GM23248 (cell line): ENCODE measurements at regions not wholly inside any gene's neighbourhood (a gene's known extent, or its start where the extent isn't known, plus 50 kb on each side); places are given as distances from the start of the nearest gene placed in this dataset.

Experiments used
- DNase-seq: peaks from one replicate; pipeline ENCODE4 v3.0.0-alpha.2; 2015
- H2AFZ ChIP-seq: fragments of 200-600 bp; sonication (generic); 2 replicates; pipeline ENCODE4 v1.6.1; 2016; ENCODE audit warnings: antibody characterized with exemption
- H3F3A ChIP-seq: fragments of 200-600 bp; sonication (generic); 2 replicates; pipeline ENCODE4 v1.6.1; 2016; ENCODE audit warnings: mild to moderate bottlenecking, antibody characterized with exemption, mixed run types; ENCODE audit not compliant: insufficient read depth
- H3K27ac ChIP-seq: fragments of 200-600 bp; sonication (generic); 2 replicates; pipeline ENCODE4 v1.5.1; 2016; ENCODE audit warnings: mild to moderate bottlenecking
- H3K27me3 ChIP-seq: fragments of 200-600 bp; sonication (generic); replicated peaks from 2 replicates; pipeline ENCODE4 v1.6.1; 2016; ENCODE audit warnings: mild to moderate bottlenecking; ENCODE audit not compliant: insufficient read depth
- H3K36me3 ChIP-seq: fragments of 200-600 bp; sonication (generic); 2 replicates; pipeline ENCODE4 v1.6.1; 2016; ENCODE audit warnings: low read depth, mild to moderate bottlenecking
- H3K4me1 ChIP-seq: fragments of 200-600 bp; sonication (generic); 2 replicates; pipeline ENCODE4 v1.6.1; 2016; ENCODE audit warnings: mild to moderate bottlenecking; ENCODE audit not compliant: insufficient read depth
- H3K4me2 ChIP-seq: fragments of 200-600 bp; sonication (generic); one replicate; pipeline ENCODE4 v1.6.1; 2016; ENCODE audit warnings: mild to moderate bottlenecking; ENCODE audit not compliant: unreplicated experiment
- H3K4me3 ChIP-seq: fragments of 200-600 bp; sonication (generic); 2 replicates; pipeline ENCODE4 v1.5.1; 2016; ENCODE audit warnings: mild to moderate bottlenecking
- H3K79me2 ChIP-seq: fragments of 200-600 bp; sonication (generic); 2 replicates; pipeline ENCODE4 v1.6.1; 2016; ENCODE audit warnings: mild to moderate bottlenecking; ENCODE audit not compliant: insufficient read depth
- H3K9ac ChIP-seq: fragments of 200-600 bp; sonication (generic); 2 replicates; pipeline ENCODE4 v1.6.1; 2016; ENCODE audit warnings: mild to moderate bottlenecking
- H3K9me2 ChIP-seq: fragments of 200-600 bp; sonication (generic); 2 replicates; pipeline ENCODE4 v1.6.1; 2016; ENCODE audit warnings: mixed run types, mild to moderate bottlenecking, moderate library complexity; ENCODE audit not compliant: insufficient read depth
- H3K9me3 ChIP-seq: fragments of 200-600 bp; sonication (generic); one replicate; pipeline ENCODE4 v1.6.1; 2017; ENCODE audit warnings: low read depth
- H4K20me1 ChIP-seq: fragments of 200-600 bp; sonication (generic); 2 replicates; pipeline ENCODE4 v1.6.0; 2016; ENCODE audit not compliant: insufficient read depth
- EZH2 ChIP-seq: fragments of 200-600 bp; sonication (generic); IDR thresholded peaks from 2 replicates; pipeline ENCODE4 v1.6.1; 2018; ENCODE audit warnings: antibody characterized with exemption, mild to moderate bottlenecking; ENCODE audit not compliant: insufficient read depth, poor library complexity, severe bottlenecking
- EZH2phosphoT487 ChIP-seq: fragments of 200-600 bp; sonication (generic); IDR thresholded peaks from 2 replicates; pipeline ENCODE4 v1.6.1; 2018; ENCODE audit warnings: antibody characterized with exemption, moderate library complexity, mild to moderate bottlenecking, low read depth; ENCODE audit not compliant: insufficient read depth
- WGBS, 2 experiments: methylation state at CpG; one replicate each; pipeline ENCODE4 v1.1.6; 2015 to 2017; ENCODE audit warnings: low lambda C conversion rate in 2 of 2, low coverage in 1 of 2; ENCODE audit errors: missing lambda C conversion rate in 2 of 2; 5-methylcytosine and 5-hydroxymethylcytosine counted together
- in situ Hi-C: fragments of 300-500 bp; cut with MboI; formaldehyde crosslinking; loops from 2 replicates; pipeline ENCODE4 v1.15.0; 2020

DNA sequence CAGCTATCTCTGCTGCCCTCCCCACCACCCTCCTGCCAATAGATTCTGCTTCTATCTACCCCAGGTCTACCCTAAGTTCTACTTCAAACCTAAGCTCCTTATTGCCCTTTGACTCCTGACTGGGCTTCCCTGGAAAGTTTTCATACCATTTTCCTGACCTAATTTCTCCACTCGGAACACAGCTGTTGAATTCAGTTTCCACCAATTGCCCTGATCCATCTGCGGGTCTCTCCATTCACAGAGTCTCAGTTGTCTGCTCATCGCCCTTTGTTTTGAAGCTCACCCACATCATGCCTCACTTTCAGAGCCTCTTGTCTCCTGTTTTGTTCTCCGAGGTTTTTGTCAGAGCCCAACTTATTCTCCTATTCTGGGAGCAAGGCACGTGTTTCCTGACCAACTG is 56.8 kb upstream of the ABI3BP start:
- 90 to 93% methylated on average over 5 of the region's 5 CpGs for WGBS, 2 experiments
- no peaks in the 10 kb centered on the region for H4K20me1 ChIP-seq
- TF ChIP-seq EZH2 (no peak), EZH2phosphoT487 (no peak)
- H3K4me3 ChIP-seq: no peak overlapping the region
- no peaks in the 10 kb centered on the region for H3K9me2 ChIP-seq
- no peaks in the 10 kb centered on the region for H3K27me3 ChIP-seq
- no peak for DNase-seq
- H3F3A ChIP-seq: no peaks in the 10 kb centered on the region
- H3K36me3 ChIP-seq: no peaks in the 10 kb centered on the region
- H3K9ac ChIP-seq: no peak overlapping the region
- no peaks in the 10 kb centered on the region for H3K79me2 ChIP-seq
- no peak overlapping the region for H3K27ac ChIP-seq
- H3K4me2 ChIP-seq: no peak overlapping the region
- H3K9me3 ChIP-seq: no peaks in the 10 kb centered on the region
- H2AFZ ChIP-seq: no peak overlapping the region; the same call in 1 of the 2 replicates
- in situ Hi-C loops: no loop called here
- H3K4me1 ChIP-seq: no peaks in the 10 kb centered on the region

DNA sequence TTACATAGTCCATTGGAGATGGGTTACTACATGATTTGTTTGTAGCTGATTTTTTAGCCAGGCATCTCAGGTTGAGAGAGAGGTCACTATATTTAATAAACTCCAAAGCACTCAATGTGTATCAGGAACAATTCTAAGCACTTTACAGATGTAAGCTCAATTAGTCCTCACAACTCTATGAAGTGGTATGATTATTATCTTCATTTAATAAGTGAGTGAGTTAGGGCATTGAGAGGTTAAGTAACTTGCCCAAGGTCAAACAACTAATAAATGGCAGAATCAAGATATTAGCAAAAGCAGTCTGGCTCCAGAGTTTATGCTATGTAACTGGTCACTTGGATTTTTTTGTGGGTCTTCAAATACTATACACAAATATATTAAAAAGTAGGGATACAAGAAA is 56.3 kb upstream of the ABI3BP start:
- no peak overlapping the region for H3K27ac ChIP-seq
- in situ Hi-C loops: no loop called here

DNA sequence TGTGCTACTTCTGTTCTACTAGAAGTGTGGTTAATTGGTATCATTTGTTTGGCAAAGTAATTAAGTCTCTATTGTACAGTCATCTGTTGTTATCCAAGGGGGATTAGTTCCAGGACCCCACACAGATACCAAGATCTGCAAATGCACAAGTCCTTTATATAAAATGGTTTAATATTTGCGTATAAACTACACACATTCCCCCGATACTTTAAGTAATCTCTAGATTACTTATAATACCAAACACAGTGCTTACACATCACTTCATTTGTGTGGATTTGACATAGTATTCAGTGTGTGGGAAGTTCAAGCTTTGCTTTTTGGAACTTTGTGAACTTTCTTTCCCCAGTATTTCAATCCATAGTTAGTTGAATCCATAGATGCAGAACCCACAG is 50.5 kb upstream of the ABI3BP start:
- Histone ChIP-seq H3K36me3 (no peaks in the 10 kb centered on the region), H3K27me3 (no peaks in the 10 kb centered on the region), H2AFZ (no peak overlapping the region), H3K4me3 (no peak overlapping the region), H3F3A (peaks cover 37% of the 10 kb centered on the region), H4K20me1 (no peaks in the 10 kb centered on the region), H3K27ac (peak overlapping the region; percentile 20), H3K9me2 (no peaks in the 10 kb centered on the region), H3K9me3 (no peaks in the 10 kb centered on the region), H3K4me2 (no peak overlapping the region), H3K79me2 (no peaks in the 10 kb centered on the region), H3K4me1 (peaks cover 28% of the 10 kb centered on the region), H3K9ac (no peak overlapping the region)
- TF ChIP-seq EZH2: no peak
- no peak for TF ChIP-seq EZH2phosphoT487
- DNase-seq: no peak
- WGBS, 2 experiments: 21 to 25% methylated on average over 2 of the region's 2 CpGs
- in situ Hi-C loops: no loop called here

More for the DNA sequence above, 56.3 kb upstream of the ABI3BP start:
- H3K4me2 ChIP-seq: no peak overlapping the region
- TF ChIP-seq EZH2phosphoT487: no peak
- no peak for TF ChIP-seq EZH2
- H3K79me2 ChIP-seq: no peaks in the 10 kb centered on the region
- DNase-seq: no peak
- no peaks in the 10 kb centered on the region for H3K36me3 ChIP-seq
- no peaks in the 10 kb centered on the region for H3K4me1 ChIP-seq
- H3K27me3 ChIP-seq: no peaks in the 10 kb centered on the region
- H3K9ac ChIP-seq: no peak overlapping the region
- no peaks in the 10 kb centered on the region for H4K20me1 ChIP-seq
- H3F3A ChIP-seq: no peaks in the 10 kb centered on the region
- H3K4me3 ChIP-seq: no peak overlapping the region
- no peaks in the 10 kb centered on the region for H3K9me3 ChIP-seq
- no peak overlapping the region for H2AFZ ChIP-seq
- H3K9me2 ChIP-seq: no peaks in the 10 kb centered on the region

DNA sequence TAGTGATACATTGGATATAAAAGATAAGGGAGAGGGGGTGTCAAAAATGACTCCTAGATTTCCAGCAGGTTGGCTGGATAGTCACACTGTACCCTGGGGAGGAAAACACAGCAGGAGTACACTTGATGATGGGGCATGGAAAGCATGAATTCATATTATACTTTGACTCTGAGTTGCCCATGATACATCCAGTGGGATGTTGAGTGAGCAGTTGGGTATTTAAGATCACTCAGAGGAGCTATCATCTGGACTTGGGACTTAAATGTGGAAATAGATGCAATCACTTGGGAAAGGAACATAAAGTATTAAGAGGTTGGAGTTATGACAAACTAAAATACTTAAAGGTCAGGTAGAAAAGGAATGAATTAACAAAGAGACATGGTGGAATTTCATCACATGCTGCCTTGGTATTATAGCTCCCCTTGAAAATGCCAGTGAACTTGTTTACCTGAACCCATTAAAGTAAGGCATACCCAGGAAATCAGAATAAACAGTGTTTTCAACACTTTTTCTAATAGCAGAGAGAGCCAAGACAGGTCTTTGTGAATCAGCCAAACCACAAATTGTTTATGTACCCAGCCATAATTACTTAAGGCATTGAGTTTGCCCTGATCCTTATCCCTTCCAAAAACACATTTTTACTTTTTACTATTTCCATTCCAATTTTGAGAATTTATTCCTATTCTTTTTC is 49.9 kb upstream of the ABI3BP start:
- in situ Hi-C loops: no loop called here
- peak overlapping the region; percentile 31 for H3K27ac ChIP-seq
- peak; percentile 85 for DNase-seq

More for the DNA sequence above, 49.9 kb upstream of the ABI3BP start:
- Histone ChIP-seq H3K9me3 (no peaks in the 10 kb centered on the region), H3K4me2 (peak overlapping the region; percentile 8), H3K4me1 (peaks cover 34% of the 10 kb centered on the region), H3K9me2 (no peaks in the 10 kb centered on the region), H3K9ac (no peak overlapping the region), H2AFZ (no peak overlapping the region), H3F3A (peaks cover 42% of the 10 kb centered on the region), H3K36me3 (no peaks in the 10 kb centered on the region), H3K4me3 (no peak overlapping the region), H3K27me3 (no peaks in the 10 kb centered on the region), H3K79me2 (no peaks in the 10 kb centered on the region), H4K20me1 (no peaks in the 10 kb centered on the region)
- TF ChIP-seq EZH2phosphoT487: no peak
- TF ChIP-seq EZH2: no peak
